ENCODE measurements at regions not wholly inside any gene's neighbourhood (a gene's known extent, or its start where the extent isn't known, plus 50 kb on each side); places are given as distances from the start of the nearest gene placed in this dataset.
"Not testable (repeated sequence)": the region's sequence is repeated elsewhere in the genome, so short reads cannot be mapped to it uniquely, and the experiment has no call there.

- peaks cover 3% of the 10 kb centered on the region for H3K27me3 ChIP-seq
- no peaks in the 10 kb centered on the region for H3K36me3 ChIP-seq
- DNase-seq = peak; percentile 92
- no peaks in the 10 kb centered on the region for H3K9me3 ChIP-seq
- no peaks in the 10 kb centered on the region for H3K4me1 ChIP-seq
- TF ChIP-seq, protein P1, sequence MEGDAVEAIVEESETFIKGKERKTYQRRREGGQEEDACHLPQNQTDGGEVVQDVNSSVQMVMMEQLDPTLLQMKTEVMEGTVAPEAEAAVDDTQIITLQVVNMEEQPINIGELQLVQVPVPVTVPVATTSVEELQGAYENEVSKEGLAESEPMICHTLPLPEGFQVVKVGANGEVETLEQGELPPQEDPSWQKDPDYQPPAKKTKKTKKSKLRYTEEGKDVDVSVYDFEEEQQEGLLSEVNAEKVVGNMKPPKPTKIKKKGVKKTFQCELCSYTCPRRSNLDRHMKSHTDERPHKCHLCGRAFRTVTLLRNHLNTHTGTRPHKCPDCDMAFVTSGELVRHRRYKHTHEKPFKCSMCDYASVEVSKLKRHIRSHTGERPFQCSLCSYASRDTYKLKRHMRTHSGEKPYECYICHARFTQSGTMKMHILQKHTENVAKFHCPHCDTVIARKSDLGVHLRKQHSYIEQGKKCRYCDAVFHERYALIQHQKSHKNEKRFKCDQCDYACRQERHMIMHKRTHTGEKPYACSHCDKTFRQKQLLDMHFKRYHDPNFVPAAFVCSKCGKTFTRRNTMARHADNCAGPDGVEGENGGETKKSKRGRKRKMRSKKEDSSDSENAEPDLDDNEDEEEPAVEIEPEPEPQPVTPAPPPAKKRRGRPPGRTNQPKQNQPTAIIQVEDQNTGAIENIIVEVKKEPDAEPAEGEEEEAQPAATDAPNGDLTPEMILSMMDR (IDR thresholded peaks at IDR 0.05; ENCODE audit: low read depth, low read length) = no peak
- peak overlapping the region; percentile 66 for H3K4me3 ChIP-seq (ENCODE audit: low read depth, low read length)
These were observed 219.1 kb downstream of the RTP5 start for GRCh38 chr2:242088471-242089212.

- not testable (repeated sequence) for H3K4me1 ChIP-seq, H3K36me3 ChIP-seq, H3K9me3 ChIP-seq, H3K27me3 ChIP-seq, DNase-seq
- H3K4me3 ChIP-seq (ENCODE audit: low read depth, low read length) = peak overlapping the region; percentile 66
These were observed 219.7 kb downstream of the RTP5 start for GRCh38 chr2:242089213-242089549.

GRCh38 chr2:242097278-242097677 is 227.7 kb downstream of the RTP5 start:
- not testable (repeated sequence) for H3K27me3 ChIP-seq; H3K4me3 ChIP-seq (ENCODE audit: low read depth, low read length); DNase-seq; H3K36me3 ChIP-seq; H3K4me1 ChIP-seq; H3K9me3 ChIP-seq

DNA sequence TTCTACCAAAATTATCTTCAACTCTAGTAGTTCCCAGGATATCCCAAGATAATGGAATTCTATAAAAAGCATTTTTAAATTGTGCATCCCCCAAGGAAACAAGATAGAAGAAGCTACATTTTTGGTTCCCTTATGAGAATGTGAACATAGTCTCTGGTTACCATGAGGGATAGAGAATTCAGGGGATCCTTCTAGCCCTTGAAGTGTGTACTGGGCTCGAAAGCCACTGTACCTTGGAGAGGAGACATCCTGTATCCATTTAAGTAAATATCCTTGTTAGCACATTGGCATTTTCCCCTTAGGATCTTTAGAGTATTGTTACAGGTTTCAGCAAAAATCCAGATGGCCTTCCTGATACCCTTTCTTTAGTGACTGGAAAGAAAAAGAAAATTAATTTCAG is 228.5 kb downstream of the RTP5 start:
- no peak overlapping the region for H3K4me3 ChIP-seq (ENCODE audit: low read depth, low read length)
- no peak for DNase-seq
- TF ChIP-seq, protein P1 (IDR thresholded peaks at IDR 0.05; ENCODE audit: low read depth, low read length) = no peak

DNA sequence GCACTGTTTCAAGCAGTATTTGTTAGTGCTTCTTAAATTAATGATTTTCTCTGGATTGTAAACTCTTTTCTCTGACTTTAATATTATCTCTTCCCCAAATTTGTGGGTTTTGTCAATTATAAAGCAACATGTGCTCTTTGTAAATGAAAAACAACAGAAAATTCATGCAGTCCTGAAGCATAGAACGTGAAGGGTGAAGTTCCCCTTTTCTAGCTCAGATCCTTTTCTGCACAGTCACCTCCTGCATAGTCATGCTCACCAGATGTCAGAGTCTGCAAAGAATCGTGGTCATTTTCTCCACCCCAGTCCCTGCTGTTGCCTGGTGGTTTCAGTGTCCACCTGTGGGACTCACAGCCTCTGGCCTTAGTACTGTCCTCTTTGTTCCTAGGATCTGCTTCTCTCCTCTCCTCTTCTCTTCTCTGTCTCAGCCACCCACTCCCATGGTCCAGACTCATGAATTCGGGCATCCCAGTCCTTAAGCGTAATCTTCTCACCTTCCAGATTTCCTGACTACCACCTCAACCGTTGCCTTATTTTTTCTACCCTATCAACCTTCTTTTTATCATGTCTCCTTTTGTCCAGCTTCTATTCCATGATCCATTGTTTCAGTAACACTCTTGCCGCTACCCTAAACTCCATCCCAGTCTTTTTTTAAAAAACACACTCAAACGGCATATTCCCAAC is 229.1 kb downstream of the RTP5 start:
- Histone ChIP-seq H3K4me3 (ENCODE audit: low read depth, low read length) (no peak overlapping the region), H3K9me3 (no peaks in the 10 kb centered on the region), H3K27me3 (no peaks in the 10 kb centered on the region), H3K4me1 (no peaks in the 10 kb centered on the region), H3K36me3 (no peaks in the 10 kb centered on the region)
- DNase-seq = no peak
- TF ChIP-seq, protein P1 (IDR thresholded peaks at IDR 0.05; ENCODE audit: low read depth, low read length) = no peak

More for the DNA sequence above, 228.5 kb downstream of the RTP5 start:
- Histone ChIP-seq H3K4me1 (no peaks in the 10 kb centered on the region), H3K36me3 (no peaks in the 10 kb centered on the region), H3K9me3 (no peaks in the 10 kb centered on the region), H3K27me3 (no peaks in the 10 kb centered on the region)

DNA sequence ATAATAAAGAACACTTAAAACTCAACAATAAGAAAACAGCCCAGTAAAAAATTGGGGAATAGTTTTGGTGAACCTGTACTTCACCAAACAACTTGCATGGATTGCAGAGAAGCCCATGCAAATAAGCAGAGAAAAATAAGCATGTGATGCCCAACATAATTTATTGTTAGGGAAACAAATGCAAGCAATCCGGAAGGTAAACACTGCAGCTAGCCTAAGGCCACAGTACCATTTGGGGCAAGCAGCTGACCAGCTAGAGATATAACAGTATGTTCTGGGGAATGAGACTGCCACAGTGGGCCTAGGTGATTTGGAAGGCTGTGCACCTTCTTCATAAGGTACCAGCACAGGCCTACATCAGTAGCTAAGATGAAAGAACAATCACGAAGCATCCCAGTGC is 233.6 kb downstream of the RTP5 start:
- H3K4me1 ChIP-seq; H3K36me3 ChIP-seq; H3K9me3 ChIP-seq; H3K27me3 ChIP-seq; H3K4me3 ChIP-seq (ENCODE audit: low read depth, low read length); DNase-seq: not testable (repeated sequence)

DNA sequence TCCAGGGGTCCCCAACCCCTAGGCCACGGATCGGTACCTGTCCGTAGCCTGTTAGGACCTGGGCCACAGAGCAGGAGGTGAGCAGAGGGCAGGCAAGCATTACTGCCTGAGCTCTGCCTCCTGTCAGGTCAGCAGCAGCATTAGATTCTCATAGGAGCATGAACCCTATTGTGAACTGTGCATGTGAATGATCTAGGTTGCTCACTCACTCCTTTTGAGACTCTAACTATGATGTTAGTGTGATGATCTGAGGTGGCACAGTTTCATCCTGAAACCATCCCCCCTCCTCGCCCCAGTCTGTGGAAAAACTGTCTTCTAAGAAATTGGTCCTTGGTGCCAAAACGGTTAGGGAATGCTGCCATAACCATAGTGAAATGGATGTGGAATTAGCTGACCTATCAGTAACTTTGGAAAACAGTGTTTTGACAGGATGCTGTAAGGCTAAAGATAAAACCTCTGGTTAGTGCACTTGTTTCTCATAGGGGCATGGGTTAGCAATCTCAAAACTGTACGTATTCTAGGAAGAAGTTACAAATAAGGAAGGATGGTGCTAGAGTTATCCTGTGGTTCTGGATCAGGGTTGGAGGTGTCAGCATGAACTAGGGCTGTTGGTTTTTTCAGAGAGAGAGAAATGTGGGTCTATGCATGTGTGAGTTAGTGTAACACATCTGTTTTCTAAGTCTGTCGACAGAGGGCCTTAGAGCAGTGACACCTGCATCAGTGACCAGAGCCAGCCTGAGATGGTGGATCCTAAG is 234.8 kb downstream of the RTP5 start:
- H3K36me3 ChIP-seq; H3K4me3 ChIP-seq (ENCODE audit: low read depth, low read length); DNase-seq; H3K27me3 ChIP-seq; H3K4me1 ChIP-seq; H3K9me3 ChIP-seq: not testable (repeated sequence)

- not testable (repeated sequence) for H3K36me3 ChIP-seq; H3K4me3 ChIP-seq (ENCODE audit: low read depth, low read length); H3K9me3 ChIP-seq; DNase-seq; H3K27me3 ChIP-seq; H3K4me1 ChIP-seq
These were observed 237.5 kb downstream of the RTP5 start for GRCh38 chr2:242107065-242107464.

- H3K9me3 ChIP-seq; DNase-seq; H3K36me3 ChIP-seq; H3K4me1 ChIP-seq; H3K4me3 ChIP-seq (ENCODE audit: low read depth, low read length); H3K27me3 ChIP-seq: not testable (repeated sequence)
These were observed 239.4 kb downstream of the RTP5 start for GRCh38 chr2:242108797-242109500.

GRCh38 chr2:242109819-242110218 is 240.3 kb downstream of the RTP5 start:
- not testable (repeated sequence) for H3K4me3 ChIP-seq (ENCODE audit: low read depth, low read length); H3K27me3 ChIP-seq; H3K36me3 ChIP-seq; DNase-seq; H3K4me1 ChIP-seq; H3K9me3 ChIP-seq

DNA sequence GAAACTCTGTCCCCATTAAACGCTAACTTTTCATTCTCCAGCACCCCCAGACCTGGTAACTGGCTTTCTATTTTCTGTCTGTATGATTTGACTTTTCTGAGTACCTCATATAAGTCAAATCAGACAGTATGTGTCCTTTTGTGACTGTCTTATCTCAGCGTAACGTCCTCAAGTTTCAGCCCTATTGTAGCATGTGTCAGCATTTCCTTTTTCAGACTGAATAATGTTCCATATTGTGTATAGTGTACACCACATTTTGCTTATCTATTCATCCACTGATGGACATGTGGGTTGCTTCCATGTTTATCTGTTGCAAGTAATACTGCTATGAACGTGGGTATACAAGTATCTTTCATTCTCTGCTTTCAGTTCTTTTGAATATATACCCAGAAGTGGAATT is 242.4 kb downstream of the RTP5 start:
- H3K4me1 ChIP-seq; H3K27me3 ChIP-seq; H3K36me3 ChIP-seq; H3K4me3 ChIP-seq (ENCODE audit: low read depth, low read length); DNase-seq; H3K9me3 ChIP-seq: not testable (repeated sequence)

DNA sequence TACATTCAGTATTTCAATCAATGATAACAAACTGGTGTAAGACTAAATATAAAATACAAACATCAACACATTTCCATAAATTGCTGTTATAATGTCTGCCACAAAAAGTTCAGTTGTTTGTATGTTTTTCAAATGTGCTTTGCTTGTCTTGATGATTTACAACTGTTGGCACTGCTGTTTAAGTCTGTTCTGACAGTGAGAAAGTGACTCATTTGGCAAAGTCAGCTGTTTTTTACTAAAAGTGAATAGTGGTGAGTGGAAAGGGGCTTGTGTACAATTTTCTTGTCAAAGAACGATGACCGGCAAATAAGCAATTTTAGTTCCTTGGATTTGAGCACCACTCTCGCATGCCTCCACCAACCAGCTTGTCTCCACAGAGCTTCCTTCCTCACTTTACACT is 244.0 kb downstream of the RTP5 start:
- not testable (repeated sequence) for DNase-seq; H3K4me3 ChIP-seq (ENCODE audit: low read depth, low read length); H3K27me3 ChIP-seq; H3K4me1 ChIP-seq; H3K9me3 ChIP-seq; H3K36me3 ChIP-seq

All from BE2C (cell line).